ENCODE measurements at regions not wholly inside any gene's neighbourhood (a gene's known extent, or its start where the extent isn't known, plus 50 kb on each side); places are given as distances from the start of the nearest gene placed in this dataset.

- Histone ChIP-seq H3K36me3 (replicated peaks in 1 of 2) (no peaks in the 10 kb centered on the region), H3K27me3 (no peaks in the 10 kb centered on the region), H3K27ac (no peak overlapping the region), H3K4me1 (replicated peaks in 1 of 2) (no peaks in the 10 kb centered on the region), H3K4me3 (no peak overlapping the region), H3K9me3 (replicated peaks in 1 of 3) (no peaks in the 10 kb centered on the region)
- WGBS, 4 donors = 62 to 71% (median 64%) methylated on average over 10 of the region's 10 CpGs
- intact Hi-C loops (cut with DNase I) = no loop called here
- DNase-seq = no peak
- TF ChIP-seq POLR2A (IDR thresholded peaks at IDR 0.05) (no peak), CTCF (IDR thresholded peaks at IDR 0.05) (no peak)
Observed at GRCh38 chr7:84524714-84525694, 330.4 kb upstream of the SEMA3A start.

- Histone ChIP-seq H3K27ac (no peak overlapping the region), H3K4me1 (replicated peaks in 1 of 2) (no peaks in the 10 kb centered on the region), H3K4me3 (no peak overlapping the region), H3K27me3 (no peaks in the 10 kb centered on the region), H3K36me3 (replicated peaks in 1 of 2) (no peaks in the 10 kb centered on the region), H3K9me3 (replicated peaks in 1 of 3) (no peaks in the 10 kb centered on the region)
- WGBS, 4 donors = 68 to 79% (median 68%) methylated on average over 3 of the region's 3 CpGs
- no peak for TF ChIP-seq POLR2A (IDR thresholded peaks at IDR 0.05)
- no peak for TF ChIP-seq CTCF (IDR thresholded peaks at IDR 0.05)
- intact Hi-C loops (cut with DNase I) = no loop called here
- no peak for DNase-seq
Observed at GRCh38 chr7:84513061-84513460, 318.5 kb upstream of the SEMA3A start.

GRCh38 chr7:84512055-84512454 lies 317.5 kb upstream of the SEMA3A start:
- intact Hi-C loops (cut with DNase I) = no loop called here
- Histone ChIP-seq H3K27ac (no peak overlapping the region), H3K9me3 (replicated peaks in 1 of 3) (no peaks in the 10 kb centered on the region), H3K4me3 (no peak overlapping the region), H3K4me1 (replicated peaks in 1 of 2) (no peaks in the 10 kb centered on the region), H3K36me3 (replicated peaks in 1 of 2) (no peaks in the 10 kb centered on the region), H3K27me3 (no peaks in the 10 kb centered on the region)
- WGBS, 4 donors = 91 to 100% (median 94%) methylated on average over 1 of the region's 1 CpG
- TF ChIP-seq POLR2A (IDR thresholded peaks at IDR 0.05) (no peak), CTCF (IDR thresholded peaks at IDR 0.05) (no peak)
- DNase-seq = no peak

GRCh38 chr7:84510505-84510904 lies 315.9 kb upstream of the SEMA3A start:
- H3K36me3 ChIP-seq (replicated peaks in 1 of 2) = no peaks in the 10 kb centered on the region
- no peaks in the 10 kb centered on the region for H3K4me1 ChIP-seq (replicated peaks in 1 of 2)
- H3K27ac ChIP-seq = no peak overlapping the region
- intact Hi-C loops (cut with DNase I) = no loop called here
- no peaks in the 10 kb centered on the region for H3K27me3 ChIP-seq
- H3K4me3 ChIP-seq = no peak overlapping the region
- WGBS, 4 donors = 63 to 75% (median 72%) methylated on average over 1 of the region's 1 CpG
- TF ChIP-seq POLR2A (IDR thresholded peaks at IDR 0.05) = no peak
- TF ChIP-seq CTCF (IDR thresholded peaks at IDR 0.05) = no peak
- no peaks in the 10 kb centered on the region for H3K9me3 ChIP-seq (replicated peaks in 1 of 3)
- no peak for DNase-seq
